ENCODE measurements at regions not wholly inside any gene's neighbourhood (a gene's known extent, or its start where the extent isn't known, plus 50 kb on each side); places are given as distances from the start of the nearest gene placed in this dataset.

- TF ChIP-seq POLR2A (IDR thresholded peaks at IDR 0.05) (no peak), CTCF (IDR thresholded peaks at IDR 0.05) (no peak)
Observed at GRCh38 chr2:161008311-161008710, 151.9 kb upstream of the TANK start.

All from esophagus squamous epithelium (tissue), 4 donors.